ENCODE measurements at regions not wholly inside any gene's neighbourhood (a gene's known extent, or its start where the extent isn't known, plus 50 kb on each side); places are given as distances from the start of the nearest gene placed in this dataset.

DNA sequence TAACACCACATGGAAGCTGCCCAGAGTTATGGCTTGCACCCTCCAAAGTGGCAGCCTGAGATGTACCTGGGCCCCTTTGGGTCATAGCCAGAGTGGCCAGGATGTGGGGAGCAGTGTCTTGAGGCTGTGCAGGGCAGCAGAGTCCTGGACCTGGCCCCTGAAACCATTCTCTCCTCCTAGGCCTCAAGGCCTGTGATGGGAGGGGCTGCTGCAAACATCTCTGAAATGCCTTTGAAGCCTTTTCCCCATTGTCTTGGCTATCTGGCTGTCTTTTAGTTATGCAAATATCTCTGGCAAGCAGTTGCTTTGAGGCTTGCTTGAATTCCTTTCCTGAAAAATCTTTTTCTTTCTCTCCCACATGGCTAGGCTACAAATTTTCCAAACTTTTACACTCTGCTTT is 356.5 kb downstream of the DAD1 start:
- H3K79me2 ChIP-seq (ENCODE audit: insufficient read depth, low read length): no peaks in the 10 kb centered on the region
- no peak overlapping the region for H3K4me2 ChIP-seq (replicated peaks; ENCODE audit: extremely low read depth, low read length, poor library complexity, severe bottlenecking)
- H2AFZ ChIP-seq (ENCODE audit: insufficient read depth, low read depth, low read length, poor library complexity, severe bottlenecking): no peak overlapping the region
- peaks cover under 1% of the 10 kb centered on the region in 2 donors for H3K4me1 ChIP-seq (ENCODE audit: control insufficient read depth in 1 of 2, insufficient read depth in 2 of 2, low read length in 2 of 2)
- TF ChIP-seq, protein P1, sequence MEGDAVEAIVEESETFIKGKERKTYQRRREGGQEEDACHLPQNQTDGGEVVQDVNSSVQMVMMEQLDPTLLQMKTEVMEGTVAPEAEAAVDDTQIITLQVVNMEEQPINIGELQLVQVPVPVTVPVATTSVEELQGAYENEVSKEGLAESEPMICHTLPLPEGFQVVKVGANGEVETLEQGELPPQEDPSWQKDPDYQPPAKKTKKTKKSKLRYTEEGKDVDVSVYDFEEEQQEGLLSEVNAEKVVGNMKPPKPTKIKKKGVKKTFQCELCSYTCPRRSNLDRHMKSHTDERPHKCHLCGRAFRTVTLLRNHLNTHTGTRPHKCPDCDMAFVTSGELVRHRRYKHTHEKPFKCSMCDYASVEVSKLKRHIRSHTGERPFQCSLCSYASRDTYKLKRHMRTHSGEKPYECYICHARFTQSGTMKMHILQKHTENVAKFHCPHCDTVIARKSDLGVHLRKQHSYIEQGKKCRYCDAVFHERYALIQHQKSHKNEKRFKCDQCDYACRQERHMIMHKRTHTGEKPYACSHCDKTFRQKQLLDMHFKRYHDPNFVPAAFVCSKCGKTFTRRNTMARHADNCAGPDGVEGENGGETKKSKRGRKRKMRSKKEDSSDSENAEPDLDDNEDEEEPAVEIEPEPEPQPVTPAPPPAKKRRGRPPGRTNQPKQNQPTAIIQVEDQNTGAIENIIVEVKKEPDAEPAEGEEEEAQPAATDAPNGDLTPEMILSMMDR (IDR thresholded peaks at IDR 0.05): no peak
- no peaks in the 10 kb centered on the region for H4K20me1 ChIP-seq (ENCODE audit: insufficient read depth, low read length)
- H3K4me3 ChIP-seq (replicated peaks in 1 of 3; ENCODE audit: low read depth in 2 of 3, low read length in 3 of 3): no peak overlapping the region
- no peak overlapping the region for H3K27ac Mint-ChIP-seq
- peaks cover 0 to 3% (median 0%) of the 10 kb centered on the region in 3 donors for H3K27me3 Mint-ChIP-seq (ENCODE audit: low read depth in 3 of 3)
- no peak overlapping the region for H3K4me3 Mint-ChIP-seq
- no peak overlapping the region for H3K27ac ChIP-seq (ENCODE audit: low read depth in 1 of 2, low read length in 2 of 2)
- H3K27me3 ChIP-seq (ENCODE audit: control insufficient read depth in 2 of 2, insufficient read depth in 2 of 2, low read length in 2 of 2): no peaks in the 10 kb centered on the region
- peaks cover 0 to 2% (median 0%) of the 10 kb centered on the region in 7 donors for H3K9me3 Mint-ChIP-seq
- no peaks in the 10 kb centered on the region for H3K36me3 ChIP-seq (replicated peaks in 1 of 2; ENCODE audit: control insufficient read depth in 1 of 2, insufficient read depth in 2 of 2, low read length in 2 of 2)
- no peaks in the 10 kb centered on the region for H3K9me3 ChIP-seq (replicated peaks in 1 of 2; ENCODE audit: control insufficient read depth in 1 of 2, insufficient read depth in 1 of 2, low read length in 2 of 2)
- intact Hi-C loops (cut with micrococcal nuclease): no loop called here
- no peak overlapping the region for H3K9ac ChIP-seq (ENCODE audit: insufficient read depth, low read length, poor library complexity, severe bottlenecking)
- no peak for DNase-seq
- H3K36me3 Mint-ChIP-seq: no peaks in the 10 kb centered on the region
- peaks cover 9% of the 10 kb centered on the region for H3K4me1 Mint-ChIP-seq

DNA sequence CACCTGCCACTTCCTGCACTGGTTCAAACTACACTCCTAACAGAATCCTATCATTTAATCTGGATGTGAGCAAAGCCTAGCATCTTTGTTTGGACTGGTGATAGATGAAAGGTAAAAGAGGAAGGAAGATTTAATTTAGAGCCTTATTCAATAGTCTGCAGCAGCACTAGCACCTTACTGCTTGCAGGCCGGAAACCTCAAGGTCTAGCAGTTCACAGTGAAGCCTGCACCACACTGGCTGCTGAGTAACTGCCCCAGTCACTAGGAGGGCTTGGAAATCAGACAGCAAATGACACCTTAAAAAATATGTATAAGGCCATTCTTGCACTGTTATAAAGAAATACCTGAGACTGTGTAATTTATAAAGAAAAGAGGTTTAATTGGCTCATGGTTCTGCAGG is 358.0 kb downstream of the DAD1 start:
- H3K27ac ChIP-seq (ENCODE audit: low read depth in 1 of 2, low read length in 2 of 2): no peak overlapping the region
- H3K36me3 ChIP-seq (replicated peaks in 1 of 2; ENCODE audit: control insufficient read depth in 1 of 2, insufficient read depth in 2 of 2, low read length in 2 of 2): no peaks in the 10 kb centered on the region
- no peak for DNase-seq
- Mint-ChIP-seq H3K4me3 (no peak overlapping the region), H3K4me1 (peaks cover 24% of the 10 kb centered on the region), H3K9me3 (no peaks in the 10 kb centered on the region), H3K27ac (no peak overlapping the region), H3K36me3 (no peaks in the 10 kb centered on the region), H3K27me3 (ENCODE audit: low read depth in 3 of 3) (no peaks in the 10 kb centered on the region)
- peaks cover 15% of the 10 kb centered on the region in 2 donors for H3K4me1 ChIP-seq (ENCODE audit: control insufficient read depth in 1 of 2, insufficient read depth in 2 of 2, low read length in 2 of 2)
- H3K9ac ChIP-seq (ENCODE audit: insufficient read depth, low read length, poor library complexity, severe bottlenecking): no peak overlapping the region
- no peak overlapping the region for H3K4me3 ChIP-seq (replicated peaks in 1 of 3; ENCODE audit: low read depth in 2 of 3, low read length in 3 of 3)
- H2AFZ ChIP-seq (ENCODE audit: insufficient read depth, low read depth, low read length, poor library complexity, severe bottlenecking): no peak overlapping the region
- H3K4me2 ChIP-seq (replicated peaks; ENCODE audit: extremely low read depth, low read length, poor library complexity, severe bottlenecking): no peak overlapping the region
- H3K9me3 ChIP-seq (replicated peaks in 1 of 2; ENCODE audit: control insufficient read depth in 1 of 2, insufficient read depth in 1 of 2, low read length in 2 of 2): no peaks in the 10 kb centered on the region
- no peaks in the 10 kb centered on the region for H4K20me1 ChIP-seq (ENCODE audit: insufficient read depth, low read length)
- WGBS (ENCODE audit: insufficient coverage): no CpG with 5 or more reads among the region's 1 CpG
- TF ChIP-seq, protein P1 (IDR thresholded peaks at IDR 0.05): no peak
- intact Hi-C loops (cut with micrococcal nuclease): no loop called here
- H3K27me3 ChIP-seq (ENCODE audit: control insufficient read depth in 2 of 2, insufficient read depth in 2 of 2, low read length in 2 of 2): no peaks in the 10 kb centered on the region
- no peaks in the 10 kb centered on the region for H3K79me2 ChIP-seq (ENCODE audit: insufficient read depth, low read length)

All from CD14-positive monocyte (primary cell).